ENCODE measurements at regions not wholly inside any gene's neighbourhood (a gene's known extent, or its start where the extent isn't known, plus 50 kb on each side); places are given as distances from the start of the nearest gene placed in this dataset.
"Not testable (repeated sequence)": the region's sequence is repeated elsewhere in the genome, so short reads cannot be mapped to it uniquely, and the experiment has no call there.

GRCh38 chr15:98083203-98083910 lies 122.9 kb downstream of the ARRDC4 start:
- Histone ChIP-seq H3K27me3 (no peaks in the 10 kb centered on the region), H3K9ac (no peak overlapping the region)
- TF ChIP-seq Cebpa-rat (IDR thresholded peaks at IDR 0.05) = no peak

GRCh38 chr15:98085003-98085639 lies 124.6 kb downstream of the ARRDC4 start:
- Histone ChIP-seq H3K4me2 (no peak overlapping the region), H3K36me3 (no peaks in the 10 kb centered on the region), H3K27me3 (no peaks in the 10 kb centered on the region), H3K27ac (peak overlapping the region; percentile 28; the same call in 1 of the 2 replicates), H3K4me3 (no peak overlapping the region), H3K9ac (no peak overlapping the region), H3K4me1 (0 out of 2 replicates have a peak, but pooled peaks cover 6% of the 10 kb centered on the region), H3K9me3 (peaks cover 21% of the 10 kb centered on the region), H4K20me1 (no peaks in the 10 kb centered on the region)
- no peak for TF ChIP-seq Cebpa-rat (IDR thresholded peaks at IDR 0.05)

More at GRCh38 chr15:98083203-98083910, 122.9 kb downstream of the ARRDC4 start:
- H3K36me3 ChIP-seq = no peaks in the 10 kb centered on the region
- H3K9me3 ChIP-seq = peaks cover 20% of the 10 kb centered on the region
- no peaks in the 10 kb centered on the region for H4K20me1 ChIP-seq
- no peak overlapping the region for H3K4me2 ChIP-seq
- no peak overlapping the region for H3K27ac ChIP-seq
- H3K4me3 ChIP-seq = no peak overlapping the region
- 0 out of 2 replicates have a peak, but pooled peaks cover 6% of the 10 kb centered on the region for H3K4me1 ChIP-seq

- not testable (repeated sequence) for H3K27ac ChIP-seq, H3K4me1 ChIP-seq, H3K4me3 ChIP-seq, H3K27me3 ChIP-seq, H3K4me2 ChIP-seq, H3K36me3 ChIP-seq, H4K20me1 ChIP-seq, H3K9ac ChIP-seq
- H3K9me3 ChIP-seq = peaks cover 29% of the 10 kb centered on the region
Observed at GRCh38 chr15:98088307-98088945, 127.9 kb downstream of the ARRDC4 start.

- H3K27ac ChIP-seq, H3K27me3 ChIP-seq, H4K20me1 ChIP-seq, H3K4me2 ChIP-seq, H3K4me1 ChIP-seq, H3K9ac ChIP-seq, H3K36me3 ChIP-seq, H3K4me3 ChIP-seq: not testable (repeated sequence)
- peaks cover 29% of the 10 kb centered on the region for H3K9me3 ChIP-seq
Observed at GRCh38 chr15:98089352-98089751, 128.8 kb downstream of the ARRDC4 start.

GRCh38 chr15:98097986-98098385 lies 137.5 kb downstream of the ARRDC4 start:
- not testable (repeated sequence) for H3K9me3 ChIP-seq, H3K4me2 ChIP-seq, H3K27ac ChIP-seq, H3K9ac ChIP-seq, H3K4me3 ChIP-seq, H3K4me1 ChIP-seq, H3K27me3 ChIP-seq, H3K36me3 ChIP-seq, H4K20me1 ChIP-seq

- H4K20me1 ChIP-seq, H3K36me3 ChIP-seq, H3K4me3 ChIP-seq, H3K27me3 ChIP-seq, H3K4me1 ChIP-seq, H3K9ac ChIP-seq, H3K4me2 ChIP-seq, H3K27ac ChIP-seq: not testable (repeated sequence)
- H3K9me3 ChIP-seq = peaks cover 22% of the 10 kb centered on the region
Observed at GRCh38 chr15:98100606-98101005, 140.1 kb downstream of the ARRDC4 start.

GRCh38 chr15:98103570-98103969 lies 143.1 kb downstream of the ARRDC4 start:
- H3K4me2 ChIP-seq = no peak overlapping the region
- H3K4me1 ChIP-seq = peaks cover 8% of the 10 kb centered on the region; the same call in 1 of the 2 replicates
- peaks cover 31% of the 10 kb centered on the region for H3K9me3 ChIP-seq
- no peaks in the 10 kb centered on the region for H3K36me3 ChIP-seq
- H3K9ac ChIP-seq = no peak overlapping the region
- no peaks in the 10 kb centered on the region for H4K20me1 ChIP-seq
- H3K4me3 ChIP-seq = no peak overlapping the region
- no peak for TF ChIP-seq Cebpa-rat (IDR thresholded peaks at IDR 0.05)
- no peaks in the 10 kb centered on the region for H3K27me3 ChIP-seq
- H3K27ac ChIP-seq = no peak overlapping the region

GRCh38 chr15:98104386-98105151 lies 144.1 kb downstream of the ARRDC4 start:
- H3K9me3 ChIP-seq = peaks cover 40% of the 10 kb centered on the region
- H3K9ac ChIP-seq, H3K36me3 ChIP-seq, H3K27ac ChIP-seq, H4K20me1 ChIP-seq, H3K4me1 ChIP-seq, H3K4me3 ChIP-seq, H3K4me2 ChIP-seq, H3K27me3 ChIP-seq: not testable (repeated sequence)

- not testable (repeated sequence) for H3K36me3 ChIP-seq, H3K4me1 ChIP-seq, H3K9ac ChIP-seq, H4K20me1 ChIP-seq, H3K27me3 ChIP-seq, H3K27ac ChIP-seq, H3K4me3 ChIP-seq, H3K4me2 ChIP-seq
- H3K9me3 ChIP-seq = peaks cover 44% of the 10 kb centered on the region
Observed at GRCh38 chr15:98106615-98107194, 146.2 kb downstream of the ARRDC4 start.

- Histone ChIP-seq H3K4me1 (no peaks in the 10 kb centered on the region), H3K9me3 (peaks cover 23% of the 10 kb centered on the region), H3K4me2 (no peak overlapping the region), H4K20me1 (no peaks in the 10 kb centered on the region), H3K4me3 (no peak overlapping the region), H3K27ac (no peak overlapping the region), H3K27me3 (no peaks in the 10 kb centered on the region), H3K36me3 (no peaks in the 10 kb centered on the region), H3K9ac (no peak overlapping the region)
- no peak for TF ChIP-seq Cebpa-rat (IDR thresholded peaks at IDR 0.05)
Observed at GRCh38 chr15:98111806-98112205, 151.3 kb downstream of the ARRDC4 start.

All from BLaER1 (cell line).